Brain pericyte (primary cell): ENCODE measurements at regions not wholly inside any gene's neighbourhood (a gene's known extent, or its start where the extent isn't known, plus 50 kb on each side); places are given as distances from the start of the nearest gene placed in this dataset.
"Not testable (repeated sequence)": the region's sequence is repeated elsewhere in the genome, so short reads cannot be mapped to it uniquely, and the experiment has no call there.

ENCODE experiments used
- DNase-seq: peaks from one replicate; pipeline ENCODE4 v3.0.0-alpha.2; 2012; ENCODE audit warnings: low read depth, low spot score

GRCh38 chr1:188017921-188018320 lies 1189.2 kb downstream of the PLA2G4A start:
- no peak for DNase-seq

- DNase-seq = no peak
Observed at GRCh38 chr1:188022661-188023060, 1193.9 kb downstream of the PLA2G4A start.

GRCh38 chr1:188023206-188023605 lies 1194.5 kb downstream of the PLA2G4A start:
- DNase-seq = no peak

GRCh38 chr1:188027613-188028012 lies 1198.9 kb downstream of the PLA2G4A start:
- no peak for DNase-seq

GRCh38 chr1:188037572-188037971 lies 1208.8 kb downstream of the PLA2G4A start:
- not testable (repeated sequence) for DNase-seq

GRCh38 chr1:188043536-188044245 lies 1214.9 kb downstream of the PLA2G4A start:
- DNase-seq = no peak

GRCh38 chr1:188050250-188050649 lies 1221.5 kb downstream of the PLA2G4A start:
- no peak for DNase-seq

GRCh38 chr1:188056011-188056410 lies 1227.3 kb downstream of the PLA2G4A start:
- no peak for DNase-seq

GRCh38 chr1:188058801-188059200 lies 1230.1 kb downstream of the PLA2G4A start:
- no peak for DNase-seq

GRCh38 chr1:188061881-188062280 lies 1233.1 kb downstream of the PLA2G4A start:
- no peak for DNase-seq

GRCh38 chr1:188062456-188062855 lies 1233.7 kb downstream of the PLA2G4A start:
- DNase-seq = peak; percentile 17

- DNase-seq = peak; percentile 13
Observed at GRCh38 chr1:188065917-188066316, 1237.2 kb downstream of the PLA2G4A start.

- no peak for DNase-seq
Observed at GRCh38 chr1:188070848-188071247, 1242.1 kb downstream of the PLA2G4A start.

GRCh38 chr1:188089015-188089414 lies 1260.3 kb downstream of the PLA2G4A start:
- no peak for DNase-seq

GRCh38 chr1:188089461-188089860 lies 1260.7 kb downstream of the PLA2G4A start:
- DNase-seq = no peak

- no peak for DNase-seq
Observed at GRCh38 chr1:188096521-188096920, 1267.8 kb downstream of the PLA2G4A start.

GRCh38 chr1:188117436-188117835 lies 1288.7 kb downstream of the PLA2G4A start:
- DNase-seq = no peak

- no peak for DNase-seq
Observed at GRCh38 chr1:188122646-188123045, 1293.9 kb downstream of the PLA2G4A start.

- DNase-seq = no peak
Observed at GRCh38 chr1:188127507-188127906, 1298.8 kb downstream of the PLA2G4A start.

- no peak for DNase-seq
Observed at GRCh38 chr1:188128761-188129160, 1300.0 kb downstream of the PLA2G4A start.

- no peak for DNase-seq
Observed at GRCh38 chr1:188129856-188130838, 1301.4 kb downstream of the PLA2G4A start.

GRCh38 chr1:188137221-188137620 lies 1308.5 kb downstream of the PLA2G4A start:
- DNase-seq = no peak

GRCh38 chr1:188140958-188141357 lies 1312.2 kb downstream of the PLA2G4A start:
- no peak for DNase-seq
